SJSA1 (cell line): ENCODE measurements at regions not wholly inside any gene's neighbourhood (a gene's known extent, or its start where the extent isn't known, plus 50 kb on each side); places are given as distances from the start of the nearest gene placed in this dataset.

Experiments used
- DNase-seq, 2 experiments: peaks; one replicate each; pipeline ENCODE4 v3.0.0-alpha.2; 2015 to 2020; ENCODE audit warnings: low spot score in 2 of 2, low read depth in 1 of 2
- H3K27ac ChIP-seq: fragments of 250-450 bp; sonication (Bioruptor Pico); 2 replicates; pipeline ENCODE4 v1.5.1; 2020; ENCODE audit warnings: mild to moderate bottlenecking, moderate library complexity
- H3K27me3 ChIP-seq: fragments of 250-450 bp; sonication (Bioruptor Pico); replicated peaks from 2 replicates; pipeline ENCODE4 v1.5.1; 2020; ENCODE audit warnings: mild to moderate bottlenecking, moderate library complexity
- H3K36me3 ChIP-seq: fragments of 250-450 bp; sonication (Bioruptor Pico); 2 replicates; pipeline ENCODE4 v1.5.1; 2020; ENCODE audit warnings: mild to moderate bottlenecking
- H3K4me1 ChIP-seq: fragments of 250-450 bp; sonication (Bioruptor Pico); replicated peaks from 2 replicates; pipeline ENCODE4 v1.6.1; 2021; ENCODE audit warnings: mild to moderate bottlenecking
- H3K4me3 ChIP-seq: fragments of 250-450 bp; sonication (Bioruptor Pico); 2 replicates; pipeline ENCODE4 v1.5.1; 2020; ENCODE audit warnings: mild to moderate bottlenecking
- H3K9me3 ChIP-seq: fragments of 250-450 bp; sonication (Bioruptor Pico); replicated peaks from 2 replicates; pipeline ENCODE4 v1.5.1; 2020; ENCODE audit warnings: mild to moderate bottlenecking

DNA sequence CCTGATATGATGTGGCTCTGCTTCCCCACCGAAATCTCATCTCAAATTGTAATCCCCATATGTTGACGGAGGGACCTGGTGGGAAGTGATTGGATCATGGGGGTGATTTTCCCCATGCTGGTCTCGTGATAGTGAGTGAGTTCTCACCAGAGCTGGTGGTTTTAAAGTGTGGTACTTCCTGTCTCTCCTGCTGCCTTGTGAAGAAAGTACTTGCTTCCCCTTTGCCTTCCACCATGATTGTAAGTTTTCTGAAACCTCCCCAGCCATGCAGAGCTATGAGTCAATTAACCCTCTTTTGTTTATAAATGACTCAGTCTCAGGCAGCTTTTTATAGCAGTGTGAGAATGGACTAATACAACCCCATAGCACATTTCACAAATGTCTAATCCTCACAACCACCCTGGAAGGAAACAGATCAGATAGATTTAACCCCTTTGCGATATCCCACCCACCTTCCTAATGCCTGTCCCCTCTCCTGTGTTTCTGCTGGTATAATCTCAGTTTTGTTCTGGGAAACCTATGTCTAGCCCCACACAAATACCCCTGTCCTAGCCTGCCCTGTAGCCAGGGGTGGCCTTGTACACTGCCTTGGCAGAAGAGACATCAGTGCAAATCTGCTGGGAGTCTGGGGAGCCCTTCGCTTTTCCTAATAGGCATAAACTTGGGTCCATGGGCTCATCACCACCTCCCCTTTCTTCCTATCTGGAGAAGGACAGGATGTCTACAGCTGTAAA, 157.0 kb upstream of the RAI14 start:
- Histone ChIP-seq H3K27ac (peak overlapping the region; percentile 63), H3K9me3 (no peaks in the 10 kb centered on the region), H3K36me3 (no peaks in the 10 kb centered on the region), H3K27me3 (no peaks in the 10 kb centered on the region), H3K4me1 (peaks cover 34% of the 10 kb centered on the region), H3K4me3 (no peak overlapping the region)
- peak; percentile 42 to 66 for DNase-seq

DNA sequence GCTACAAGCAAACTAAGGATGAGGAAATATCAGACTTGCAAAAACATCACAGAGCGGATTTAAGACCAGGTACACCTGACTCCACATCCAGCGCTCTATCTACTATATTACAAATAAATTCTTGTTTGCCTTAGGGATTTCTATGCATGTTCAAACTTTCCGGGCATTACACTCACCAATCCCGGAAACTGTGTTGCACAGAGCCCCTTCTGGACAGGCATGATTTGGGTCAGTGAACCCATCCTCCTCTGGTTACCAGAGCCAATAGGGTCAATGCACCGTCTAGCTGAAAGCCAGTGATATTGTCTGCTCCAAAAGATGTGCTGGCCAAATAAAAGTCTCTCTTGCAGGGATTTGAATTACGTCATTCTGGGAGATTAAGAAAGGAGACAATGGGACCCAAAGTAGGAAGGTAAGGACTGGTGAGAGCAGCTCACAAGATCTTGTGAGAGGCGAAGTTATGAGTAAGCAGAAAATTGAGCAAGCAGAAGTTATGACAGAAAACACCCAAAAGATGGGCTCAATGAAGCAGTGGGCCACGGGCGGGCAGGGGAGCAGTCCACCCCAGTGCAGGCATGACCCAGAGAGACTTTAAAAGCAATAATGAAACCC, 155.8 kb upstream of the RAI14 start:
- Histone ChIP-seq H3K4me1 (peaks cover 34% of the 10 kb centered on the region), H3K27me3 (no peaks in the 10 kb centered on the region), H3K9me3 (no peaks in the 10 kb centered on the region), H3K4me3 (no peak overlapping the region), H3K27ac (no peak overlapping the region), H3K36me3 (no peaks in the 10 kb centered on the region)
- no peak for DNase-seq

DNA sequence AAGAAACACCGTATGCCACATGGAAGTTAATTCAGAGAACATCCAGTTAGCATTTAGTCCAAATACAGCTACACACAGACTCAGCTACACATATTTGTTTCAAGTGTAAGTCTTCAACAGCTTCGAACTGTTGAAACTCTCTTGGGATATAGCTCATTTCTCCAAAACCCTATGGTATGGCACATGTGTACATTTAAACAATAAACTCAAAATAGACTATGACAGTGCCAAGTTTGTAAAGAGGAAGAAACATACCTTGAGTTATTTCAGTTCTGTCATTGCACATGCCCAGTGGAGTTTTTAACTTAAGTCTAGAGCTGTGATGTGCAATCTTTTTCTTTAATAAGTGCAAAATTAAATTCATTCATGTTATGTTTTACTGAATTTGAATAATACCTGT, 155.1 kb upstream of the RAI14 start:
- no peaks in the 10 kb centered on the region for H3K9me3 ChIP-seq
- H3K36me3 ChIP-seq, result no peaks in the 10 kb centered on the region
- no peak overlapping the region for H3K27ac ChIP-seq
- H3K4me1 ChIP-seq, result peaks cover 33% of the 10 kb centered on the region
- H3K27me3 ChIP-seq, result no peaks in the 10 kb centered on the region
- no peak overlapping the region for H3K4me3 ChIP-seq
- DNase-seq, result no peak

- Histone ChIP-seq H3K27me3 (no peaks in the 10 kb centered on the region), H3K27ac (no peak overlapping the region), H3K4me3 (no peak overlapping the region), H3K9me3 (no peaks in the 10 kb centered on the region), H3K36me3 (no peaks in the 10 kb centered on the region), H3K4me1 (peaks cover 25% of the 10 kb centered on the region)
- no peak for DNase-seq
These were observed 154.3 kb upstream of the RAI14 start for GRCh38 chr5:34501840-34502239.

DNA sequence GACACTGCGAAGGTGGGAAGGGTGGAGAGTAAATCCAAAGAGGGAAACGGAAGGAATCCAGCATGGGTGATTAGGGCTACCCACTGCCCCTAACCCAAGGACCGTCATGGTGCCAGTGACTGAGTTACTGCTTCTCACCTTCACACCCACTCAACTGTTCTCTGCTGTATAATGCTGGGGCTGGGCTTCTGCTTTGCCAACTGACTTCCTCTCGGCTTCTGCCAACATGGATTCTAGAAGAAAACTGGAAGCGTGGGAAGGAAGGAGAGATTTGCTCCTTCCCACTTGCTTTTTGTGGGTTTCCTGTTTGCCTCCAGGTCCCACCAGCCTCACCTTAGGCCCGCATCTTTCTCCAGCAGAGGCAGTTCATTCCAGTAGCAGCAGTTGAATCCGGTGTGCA, 153.5 kb upstream of the RAI14 start:
- H3K27me3 ChIP-seq, result no peaks in the 10 kb centered on the region
- H3K4me1 ChIP-seq, result peaks cover 18% of the 10 kb centered on the region
- no peak overlapping the region for H3K27ac ChIP-seq
- no peak overlapping the region for H3K4me3 ChIP-seq
- no peaks in the 10 kb centered on the region for H3K36me3 ChIP-seq
- no peak for DNase-seq
- H3K9me3 ChIP-seq, result no peaks in the 10 kb centered on the region

GRCh38 chr5:34503379-34504253, 152.5 kb upstream of the RAI14 start:
- Histone ChIP-seq H3K9me3 (no peaks in the 10 kb centered on the region), H3K4me3 (no peak overlapping the region), H3K36me3 (no peaks in the 10 kb centered on the region), H3K27ac (no peak overlapping the region), H3K4me1 (peaks cover 14% of the 10 kb centered on the region), H3K27me3 (no peaks in the 10 kb centered on the region)
- no peak for DNase-seq

GRCh38 chr5:34504967-34505366, 151.2 kb upstream of the RAI14 start:
- Histone ChIP-seq H3K27ac (no peak overlapping the region), H3K36me3 (no peaks in the 10 kb centered on the region), H3K4me3 (no peak overlapping the region), H3K27me3 (no peaks in the 10 kb centered on the region), H3K9me3 (no peaks in the 10 kb centered on the region), H3K4me1 (peaks cover 7% of the 10 kb centered on the region)
- DNase-seq, result no peak

DNA sequence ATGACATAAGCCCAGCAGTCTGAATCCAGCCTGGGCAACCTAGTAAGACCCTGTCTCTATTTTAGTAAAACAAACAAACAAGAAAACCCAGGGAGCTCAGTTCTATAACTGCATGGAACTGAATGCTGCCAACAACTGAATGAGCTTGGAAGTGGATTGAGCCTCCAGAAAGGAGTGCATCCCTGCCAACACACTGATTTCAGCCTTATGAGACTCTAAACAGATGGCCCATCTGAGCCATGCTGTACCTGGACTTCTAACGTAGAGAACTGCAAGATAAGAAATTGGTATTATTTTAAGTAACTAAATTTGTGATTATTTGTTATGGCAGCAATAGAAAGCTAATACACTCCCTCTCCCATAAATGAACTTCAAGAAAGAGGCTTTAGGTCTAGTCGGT, 150.4 kb upstream of the RAI14 start:
- Histone ChIP-seq H3K27me3 (no peaks in the 10 kb centered on the region), H3K9me3 (no peaks in the 10 kb centered on the region), H3K27ac (no peak overlapping the region), H3K4me3 (no peak overlapping the region), H3K4me1 (peaks cover 14% of the 10 kb centered on the region), H3K36me3 (no peaks in the 10 kb centered on the region)
- no peak for DNase-seq

DNA sequence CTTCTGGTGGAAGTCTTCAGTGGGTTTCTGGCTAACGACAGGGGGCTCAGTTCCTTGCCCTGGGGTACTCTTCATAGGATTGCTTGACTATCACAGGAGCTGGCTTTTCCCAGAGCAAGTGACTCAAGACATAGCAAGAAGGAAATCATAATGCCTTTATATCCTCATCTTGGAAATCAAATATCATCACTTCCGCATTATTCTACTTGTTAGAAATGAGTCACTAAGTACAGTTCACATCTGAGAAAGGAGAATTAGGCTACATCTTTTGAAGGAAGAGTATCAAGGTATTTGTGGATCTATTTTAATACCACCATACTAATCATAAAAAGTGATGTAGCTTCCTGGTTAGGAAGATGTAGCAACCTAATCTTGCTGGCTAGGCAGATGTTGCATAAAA, 148.2 kb upstream of the RAI14 start:
- Histone ChIP-seq H3K9me3 (no peaks in the 10 kb centered on the region), H3K4me3 (no peak overlapping the region), H3K36me3 (no peaks in the 10 kb centered on the region), H3K4me1 (peaks cover 18% of the 10 kb centered on the region), H3K27me3 (no peaks in the 10 kb centered on the region), H3K27ac (no peak overlapping the region)
- DNase-seq, result no peak

- no peaks in the 10 kb centered on the region for H3K27me3 ChIP-seq
- H3K27ac ChIP-seq, result peak overlapping the region; percentile 52; the same call in 1 of the 2 replicates
- no peaks in the 10 kb centered on the region for H3K9me3 ChIP-seq
- no peak overlapping the region for H3K4me3 ChIP-seq
- no peak for DNase-seq
- peaks cover 18% of the 10 kb centered on the region for H3K4me1 ChIP-seq
- no peaks in the 10 kb centered on the region for H3K36me3 ChIP-seq
These were observed 146.7 kb upstream of the RAI14 start for GRCh38 chr5:34509392-34509791.

GRCh38 chr5:34510002-34510401, 146.1 kb upstream of the RAI14 start:
- Histone ChIP-seq H3K27ac (peak overlapping the region; percentile 52), H3K27me3 (no peaks in the 10 kb centered on the region), H3K9me3 (no peaks in the 10 kb centered on the region), H3K4me3 (no peak overlapping the region), H3K4me1 (peaks cover 18% of the 10 kb centered on the region), H3K36me3 (no peaks in the 10 kb centered on the region)
- DNase-seq, result peak; percentile 38 to 49

DNA sequence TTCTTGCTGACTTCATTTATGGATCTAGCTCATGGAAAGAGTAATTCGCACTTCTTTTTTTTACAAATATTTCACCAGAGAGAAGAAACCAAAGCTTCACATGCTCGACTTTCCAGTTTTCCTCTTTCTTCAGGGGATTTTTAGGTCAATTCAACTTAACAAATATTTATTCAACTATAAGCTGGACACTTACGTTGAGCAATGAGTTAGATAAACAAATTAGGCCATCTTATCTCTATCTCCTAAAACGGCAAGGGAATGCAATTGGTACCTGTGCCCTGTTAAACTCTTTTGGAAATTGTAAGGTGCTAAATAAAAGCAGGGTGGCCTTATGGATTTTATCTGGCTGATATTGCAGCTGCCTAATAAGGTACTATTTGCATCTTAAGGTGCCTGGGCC, 145.1 kb upstream of the RAI14 start:
- no peaks in the 10 kb centered on the region for H3K9me3 ChIP-seq
- no peak for DNase-seq

DNA sequence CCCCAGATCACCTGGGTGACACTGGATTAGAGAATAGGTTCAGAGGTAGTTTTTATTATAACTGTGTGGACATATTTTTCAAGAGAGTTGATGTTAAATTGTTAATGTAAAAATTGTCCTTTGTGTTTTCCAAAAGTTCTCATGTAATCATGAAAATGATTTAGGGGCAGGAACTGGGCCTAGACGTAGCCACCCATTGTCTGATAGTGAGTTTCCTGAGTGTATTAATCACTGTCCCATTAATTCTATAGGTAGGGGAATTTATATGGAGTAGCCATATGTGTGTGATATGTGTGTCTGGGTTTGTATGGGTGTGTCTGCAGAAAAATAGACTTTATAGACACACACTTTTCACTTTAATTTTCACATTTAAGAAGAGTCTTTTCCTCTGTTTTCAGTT, 144.6 kb upstream of the RAI14 start:
- H3K36me3 ChIP-seq, result no peaks in the 10 kb centered on the region
- H3K27ac ChIP-seq, result no peak overlapping the region
- no peak for DNase-seq
- H3K9me3 ChIP-seq, result no peaks in the 10 kb centered on the region
- peaks cover 18% of the 10 kb centered on the region for H3K4me1 ChIP-seq
- no peak overlapping the region for H3K4me3 ChIP-seq
- no peaks in the 10 kb centered on the region for H3K27me3 ChIP-seq

More for the DNA sequence above, 145.1 kb upstream of the RAI14 start:
- Histone ChIP-seq H3K36me3 (no peaks in the 10 kb centered on the region), H3K4me1 (peaks cover 18% of the 10 kb centered on the region), H3K27me3 (no peaks in the 10 kb centered on the region), H3K4me3 (no peak overlapping the region), H3K27ac (no peak overlapping the region)

DNA sequence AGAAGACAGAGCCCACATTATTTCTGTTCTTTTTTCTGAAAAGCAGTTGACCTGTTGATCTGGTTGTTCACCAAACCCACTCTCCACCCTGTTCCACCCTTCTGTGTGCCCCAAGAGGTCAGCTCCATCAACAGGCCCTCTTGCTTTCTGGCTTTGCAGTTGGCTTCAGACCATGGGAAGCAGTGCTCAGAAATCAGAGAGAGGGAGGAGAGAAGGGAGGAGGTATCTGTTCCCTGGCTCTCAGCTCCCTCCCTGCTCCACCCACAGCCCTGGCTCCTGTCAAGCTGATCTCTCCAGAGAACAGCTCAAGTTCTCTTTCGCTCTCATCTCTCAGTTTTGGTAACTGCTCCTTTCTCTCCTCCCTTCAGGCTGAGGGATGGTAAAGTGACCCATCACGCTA, 144.2 kb upstream of the RAI14 start:
- no peaks in the 10 kb centered on the region for H3K27me3 ChIP-seq
- DNase-seq, result no peak
- peaks cover 20% of the 10 kb centered on the region for H3K4me1 ChIP-seq
- H3K36me3 ChIP-seq, result no peaks in the 10 kb centered on the region
- H3K4me3 ChIP-seq, result no peak overlapping the region
- H3K9me3 ChIP-seq, result no peaks in the 10 kb centered on the region
- H3K27ac ChIP-seq, result no peak overlapping the region
